ENCODE measurements at regions not wholly inside any gene's neighbourhood (a gene's known extent, or its start where the extent isn't known, plus 50 kb on each side); places are given as distances from the start of the nearest gene placed in this dataset.

DNA sequence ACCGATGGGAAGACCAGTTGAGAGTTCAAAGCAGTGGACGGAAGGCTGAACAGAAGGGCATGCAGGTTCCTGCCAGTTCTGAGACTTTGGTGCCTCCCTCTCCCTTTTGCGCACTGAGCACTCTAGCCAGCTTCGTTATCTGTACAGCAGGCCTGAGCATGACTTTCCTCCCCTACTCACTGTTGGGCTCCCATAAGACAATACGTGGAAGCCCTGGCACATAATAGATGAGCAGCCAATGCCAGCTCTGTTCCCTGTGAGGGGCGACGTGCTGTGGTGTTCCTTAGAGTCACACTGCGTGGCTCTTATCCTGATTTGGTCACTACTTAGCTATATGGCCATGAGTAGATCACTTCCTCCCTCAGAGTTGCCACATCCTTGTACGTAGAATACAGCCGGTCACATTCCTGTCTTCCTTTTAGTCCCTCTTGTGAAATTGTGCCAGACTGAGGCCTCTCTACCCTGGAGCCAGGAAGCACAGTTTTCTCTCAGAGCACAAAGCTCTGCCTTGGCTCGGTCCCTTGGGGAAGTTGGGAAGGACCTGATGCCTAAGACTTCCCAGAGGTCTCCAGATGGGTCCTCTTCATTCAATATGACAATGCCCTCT lies 160.4 kb upstream of the MAMLD1 start:
- H3K27ac ChIP-seq (ENCODE audit: low read depth, low read length): no peak overlapping the region
- intact Hi-C loops (cut with micrococcal nuclease): no loop called here
- ChIA-PET CTCF (ENCODE audit: partially characterized antibody) (no interaction called here), POLR2A (ENCODE audit: partially characterized antibody) (no interaction called here)
- Mint-ChIP-seq H3K4me3 (no peak overlapping the region), H3K27ac (no peak overlapping the region), H3K9me3 (no peaks in the 10 kb centered on the region), H3K27me3 (no peaks in the 10 kb centered on the region), H3K36me3 (no peaks in the 10 kb centered on the region), H3K4me1 (no peaks in the 10 kb centered on the region)
- H3K4me1 ChIP-seq (ENCODE audit: insufficient read depth, low read length): no peaks in the 10 kb centered on the region
- H3K27me3 ChIP-seq (ENCODE audit: insufficient read depth, low read length): no peaks in the 10 kb centered on the region
- H3K4me3 ChIP-seq (ENCODE audit: low read length in 2 of 2): no peak overlapping the region
- no peak for DNase-seq
- no peaks in the 10 kb centered on the region for H3K9me3 ChIP-seq (ENCODE audit: control insufficient read depth in 1 of 2, low read length in 2 of 2)
- no peaks in the 10 kb centered on the region for H3K36me3 ChIP-seq (ENCODE audit: insufficient read depth, low read length)

GRCh38 chrX:150203248-150203645 lies 159.9 kb upstream of the MAMLD1 start:
- H3K27me3 Mint-ChIP-seq: no peaks in the 10 kb centered on the region
- Histone ChIP-seq H3K4me3 (ENCODE audit: low read length in 2 of 2) (no peak overlapping the region), H3K27ac (ENCODE audit: low read depth, low read length) (no peak overlapping the region), H3K36me3 (ENCODE audit: insufficient read depth, low read length) (no peaks in the 10 kb centered on the region), H3K9me3 (ENCODE audit: control insufficient read depth in 1 of 2, low read length in 2 of 2) (no peaks in the 10 kb centered on the region), H3K27me3 (ENCODE audit: insufficient read depth, low read length) (no peaks in the 10 kb centered on the region), H3K4me1 (ENCODE audit: insufficient read depth, low read length) (no peaks in the 10 kb centered on the region)
- H3K4me3 Mint-ChIP-seq: no peak overlapping the region
- H3K9me3 Mint-ChIP-seq: no peaks in the 10 kb centered on the region
- ChIA-PET POLR2A (ENCODE audit: partially characterized antibody) (no interaction called here), CTCF (ENCODE audit: partially characterized antibody) (no interaction called here)
- H3K4me1 Mint-ChIP-seq: no peaks in the 10 kb centered on the region
- no peaks in the 10 kb centered on the region for H3K36me3 Mint-ChIP-seq
- intact Hi-C loops (cut with micrococcal nuclease): no loop called here
- DNase-seq: no peak
- H3K27ac Mint-ChIP-seq: no peak overlapping the region

GRCh38 chrX:150205011-150205410 lies 158.1 kb upstream of the MAMLD1 start:
- Mint-ChIP-seq H3K36me3 (no peaks in the 10 kb centered on the region), H3K4me1 (no peaks in the 10 kb centered on the region), H3K9me3 (no peaks in the 10 kb centered on the region), H3K27ac (no peak overlapping the region), H3K27me3 (no peaks in the 10 kb centered on the region), H3K4me3 (no peak overlapping the region)
- ChIA-PET POLR2A (ENCODE audit: partially characterized antibody) (interaction anchor here (0.6 kb wide), 1 partner anchor 341 kb away, joined by 3 read pairs; no protein-coding TSS in a partner anchor), CTCF (ENCODE audit: partially characterized antibody) (no interaction called here)
- DNase-seq: no peak
- no peak overlapping the region for H3K27ac ChIP-seq (ENCODE audit: low read depth, low read length)
- H3K36me3 ChIP-seq (ENCODE audit: insufficient read depth, low read length): no peaks in the 10 kb centered on the region
- no peaks in the 10 kb centered on the region for H3K4me1 ChIP-seq (ENCODE audit: insufficient read depth, low read length)
- H3K9me3 ChIP-seq (ENCODE audit: control insufficient read depth in 1 of 2, low read length in 2 of 2): no peaks in the 10 kb centered on the region
- H3K27me3 ChIP-seq (ENCODE audit: insufficient read depth, low read length): no peaks in the 10 kb centered on the region
- H3K4me3 ChIP-seq (ENCODE audit: low read length in 2 of 2): no peak overlapping the region
- intact Hi-C loops (cut with micrococcal nuclease): no loop called here

DNA sequence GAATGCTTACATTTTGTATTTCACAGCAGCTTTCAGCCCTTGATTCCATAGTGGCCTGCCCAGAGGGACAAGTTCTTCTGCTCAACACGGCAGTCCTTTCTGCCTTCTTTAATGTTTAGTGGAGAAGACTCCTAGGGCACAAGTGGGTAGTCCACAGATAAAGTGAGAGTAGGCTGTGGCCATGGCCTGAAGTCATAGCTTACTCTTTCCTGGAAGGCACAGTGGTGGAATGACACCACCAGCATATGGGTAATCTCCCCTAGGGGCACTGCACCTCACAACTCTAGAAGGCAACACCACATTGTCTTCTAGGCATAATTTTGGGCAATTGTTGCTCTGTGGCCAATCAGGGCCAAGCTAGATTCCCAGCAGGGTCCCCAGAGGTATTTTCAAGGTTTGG lies 155.4 kb upstream of the MAMLD1 start:
- Histone ChIP-seq H3K27ac (ENCODE audit: low read depth, low read length) (no peak overlapping the region), H3K4me1 (ENCODE audit: insufficient read depth, low read length) (no peaks in the 10 kb centered on the region), H3K4me3 (ENCODE audit: low read length in 2 of 2) (no peak overlapping the region), H3K9me3 (ENCODE audit: control insufficient read depth in 1 of 2, low read length in 2 of 2) (no peaks in the 10 kb centered on the region), H3K36me3 (ENCODE audit: insufficient read depth, low read length) (no peaks in the 10 kb centered on the region), H3K27me3 (ENCODE audit: insufficient read depth, low read length) (no peaks in the 10 kb centered on the region)
- Mint-ChIP-seq H3K9me3 (no peaks in the 10 kb centered on the region), H3K27ac (no peak overlapping the region), H3K4me3 (no peak overlapping the region), H3K27me3 (no peaks in the 10 kb centered on the region), H3K36me3 (no peaks in the 10 kb centered on the region), H3K4me1 (no peaks in the 10 kb centered on the region)
- intact Hi-C loops (cut with micrococcal nuclease): no loop called here
- ChIA-PET CTCF (ENCODE audit: partially characterized antibody) (no interaction called here), POLR2A (ENCODE audit: partially characterized antibody) (no interaction called here)
- no peak for DNase-seq

GRCh38 chrX:150211988-150212387 lies 151.1 kb upstream of the MAMLD1 start:
- no peaks in the 10 kb centered on the region for H3K36me3 Mint-ChIP-seq
- Histone ChIP-seq H3K4me1 (ENCODE audit: insufficient read depth, low read length) (no peaks in the 10 kb centered on the region), H3K36me3 (ENCODE audit: insufficient read depth, low read length) (no peaks in the 10 kb centered on the region), H3K9me3 (ENCODE audit: control insufficient read depth in 1 of 2, low read length in 2 of 2) (no peaks in the 10 kb centered on the region), H3K27ac (ENCODE audit: low read depth, low read length) (no peak overlapping the region), H3K27me3 (ENCODE audit: insufficient read depth, low read length) (no peaks in the 10 kb centered on the region), H3K4me3 (ENCODE audit: low read length in 2 of 2) (no peak overlapping the region)
- intact Hi-C loops (cut with micrococcal nuclease): no loop called here
- POLR2A ChIA-PET (ENCODE audit: partially characterized antibody): no interaction called here
- H3K4me1 Mint-ChIP-seq: no peaks in the 10 kb centered on the region
- H3K27ac Mint-ChIP-seq: peak overlapping the region in 1 of 7 donors; percentile 1
- no peaks in the 10 kb centered on the region for H3K27me3 Mint-ChIP-seq
- H3K4me3 Mint-ChIP-seq: peak overlapping the region in 1 of 8 donors; percentile 37
- no peak for DNase-seq
- CTCF ChIA-PET (ENCODE audit: partially characterized antibody): no interaction called here
- H3K9me3 Mint-ChIP-seq: no peaks in the 10 kb centered on the region

DNA sequence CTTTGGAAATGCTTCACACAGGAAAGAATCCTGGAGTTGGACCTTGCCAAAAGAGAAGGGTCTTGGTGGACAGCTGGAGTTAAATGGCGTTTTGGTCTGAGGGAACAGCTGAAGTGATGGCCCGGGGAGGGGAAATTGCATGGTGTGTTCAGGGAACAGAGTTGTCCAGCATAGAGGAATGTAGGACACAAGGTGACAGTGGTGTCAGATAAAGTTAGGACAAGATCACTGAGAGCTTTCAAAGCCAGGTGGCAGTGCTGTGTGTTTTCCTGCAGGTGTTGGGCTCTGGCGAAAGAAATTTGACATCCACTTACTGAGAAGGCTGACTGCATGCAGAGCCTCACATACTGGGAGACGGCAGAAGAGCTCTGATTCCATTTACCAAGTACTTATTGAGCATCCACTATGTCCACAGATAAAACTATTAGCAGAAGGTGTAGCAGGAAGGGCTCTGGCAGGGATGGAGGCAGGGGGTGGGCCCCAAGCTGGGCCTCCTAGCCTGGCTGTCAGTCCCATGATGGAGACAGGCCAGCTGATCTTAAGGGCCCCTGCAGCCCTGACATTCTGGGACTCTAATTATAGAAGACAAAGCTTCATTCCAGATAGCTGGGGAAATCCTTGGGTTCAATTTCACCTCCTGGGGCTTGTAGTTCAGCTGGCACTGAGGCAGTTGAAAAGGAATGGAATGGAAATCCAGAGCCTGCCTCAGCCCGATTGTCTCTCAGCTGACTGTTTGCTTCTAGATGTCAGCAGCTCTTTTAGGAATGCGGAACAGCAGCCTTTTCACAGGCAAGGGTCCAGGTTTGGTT lies 150.2 kb upstream of the MAMLD1 start:
- POLR2A ChIA-PET (ENCODE audit: partially characterized antibody): no interaction called here
- no peak overlapping the region for H3K27ac Mint-ChIP-seq
- intact Hi-C loops (cut with micrococcal nuclease): no loop called here

GRCh38 chrX:150213481-150214030 lies 149.6 kb upstream of the MAMLD1 start:
- intact Hi-C loops (cut with micrococcal nuclease): no loop called here
- H3K27ac Mint-ChIP-seq: no peak overlapping the region
- ChIA-PET CTCF (ENCODE audit: partially characterized antibody) (no interaction called here), POLR2A (ENCODE audit: partially characterized antibody) (no interaction called here)
- H3K27me3 Mint-ChIP-seq: no peaks in the 10 kb centered on the region
- no peak overlapping the region for H3K27ac ChIP-seq (ENCODE audit: low read depth, low read length)
- H3K4me3 Mint-ChIP-seq: no peak overlapping the region
- H3K4me3 ChIP-seq (ENCODE audit: low read length in 2 of 2): no peak overlapping the region
- no peaks in the 10 kb centered on the region for H3K9me3 ChIP-seq (ENCODE audit: control insufficient read depth in 1 of 2, low read length in 2 of 2)
- H3K36me3 ChIP-seq (ENCODE audit: insufficient read depth, low read length): no peaks in the 10 kb centered on the region
- no peaks in the 10 kb centered on the region for H3K27me3 ChIP-seq (ENCODE audit: insufficient read depth, low read length)
- no peaks in the 10 kb centered on the region for H3K9me3 Mint-ChIP-seq
- H3K36me3 Mint-ChIP-seq: no peaks in the 10 kb centered on the region
- H3K4me1 ChIP-seq (ENCODE audit: insufficient read depth, low read length): no peaks in the 10 kb centered on the region
- no peaks in the 10 kb centered on the region for H3K4me1 Mint-ChIP-seq
- DNase-seq: no peak

More for the DNA sequence above, 150.2 kb upstream of the MAMLD1 start:
- no peak for DNase-seq
- no peak overlapping the region for H3K4me3 Mint-ChIP-seq
- CTCF ChIA-PET (ENCODE audit: partially characterized antibody): no interaction called here
- no peaks in the 10 kb centered on the region for H3K4me1 Mint-ChIP-seq
- Histone ChIP-seq H3K9me3 (ENCODE audit: control insufficient read depth in 1 of 2, low read length in 2 of 2) (no peaks in the 10 kb centered on the region), H3K4me1 (ENCODE audit: insufficient read depth, low read length) (no peaks in the 10 kb centered on the region), H3K27ac (ENCODE audit: low read depth, low read length) (no peak overlapping the region), H3K36me3 (ENCODE audit: insufficient read depth, low read length) (no peaks in the 10 kb centered on the region), H3K27me3 (ENCODE audit: insufficient read depth, low read length) (no peaks in the 10 kb centered on the region), H3K4me3 (ENCODE audit: low read length in 2 of 2) (no peak overlapping the region)
- no peaks in the 10 kb centered on the region for H3K27me3 Mint-ChIP-seq
- no peaks in the 10 kb centered on the region for H3K9me3 Mint-ChIP-seq
- H3K36me3 Mint-ChIP-seq: no peaks in the 10 kb centered on the region
